ENCODE measurements at regions not wholly inside any gene's neighbourhood (a gene's known extent, or its start where the extent isn't known, plus 50 kb on each side); places are given as distances from the start of the nearest gene placed in this dataset.
"Not testable (repeated sequence)": the region's sequence is repeated elsewhere in the genome, so short reads cannot be mapped to it uniquely, and the experiment has no call there.

GRCh38 chr6:140339084-140339483 is 964.6 kb upstream of the CITED2 start:
- TF ChIP-seq CTCF (conservative IDR thresholded peaks at IDR 0.05); EZH2 (IDR thresholded peaks at IDR 0.05; ENCODE audit: low read depth): not testable (repeated sequence)

Measured in PC-9 (cell line).